WI38 (cell line): ENCODE measurements at regions not wholly inside any gene's neighbourhood (a gene's known extent, or its start where the extent isn't known, plus 50 kb on each side); places are given as distances from the start of the nearest gene placed in this dataset.

Source experiments
- H3K4me3 ChIP-seq: 2 replicates; pipeline ENCODE4 v1.5.1; 2011; ENCODE audit warnings: low read depth, mild to moderate bottlenecking, control low read depth, low read length
- CTCF ChIP-seq: IDR thresholded peaks from 2 replicates; pipeline ENCODE4 v1.5.1; 2012; ENCODE audit warnings: low read depth, mild to moderate bottlenecking, control low read depth, low read length

DNA sequence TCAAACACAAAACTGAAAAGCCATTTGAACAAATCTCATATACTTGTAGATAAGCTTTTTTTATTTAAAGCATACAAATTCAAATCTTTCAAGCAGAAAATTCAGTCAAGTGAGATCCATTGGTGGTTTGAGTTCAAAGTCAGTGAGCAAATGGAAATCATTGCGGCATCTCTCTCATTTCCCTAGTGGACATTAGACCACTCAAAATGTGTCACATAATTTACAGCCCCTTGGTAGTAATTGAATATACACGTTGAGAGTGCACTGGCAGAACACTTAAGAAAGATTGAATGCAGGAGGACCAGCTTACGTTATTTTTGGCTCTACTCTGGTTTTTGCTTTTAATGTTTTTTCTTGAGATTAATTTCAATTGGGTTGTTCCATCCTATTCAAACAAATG, 633.7 kb downstream of the USP25 start:
- TF ChIP-seq CTCF = no peak
- no peak overlapping the region for H3K4me3 ChIP-seq

GRCh38 chr21:16366207-16366606, 636.4 kb downstream of the USP25 start:
- no peak overlapping the region for H3K4me3 ChIP-seq
- TF ChIP-seq CTCF = no peak

DNA sequence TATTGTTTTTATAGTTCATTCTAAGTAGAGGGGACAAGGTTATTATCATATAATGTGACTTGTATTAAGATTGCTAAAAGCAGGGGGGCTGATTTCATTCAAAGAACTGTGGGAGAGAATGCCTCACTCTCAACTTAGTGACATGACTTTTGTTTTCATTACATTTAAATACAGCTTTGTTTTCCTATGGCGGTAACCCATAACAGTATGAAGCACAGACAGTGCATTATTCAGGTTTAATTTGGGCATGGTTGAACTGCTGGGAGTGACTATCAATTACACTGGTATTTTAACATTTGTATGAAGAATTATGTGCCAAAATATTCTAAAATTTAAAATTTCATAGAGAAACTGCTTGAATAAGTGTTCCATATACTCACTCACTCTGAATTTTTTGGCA, 637.3 kb downstream of the USP25 start:
- TF ChIP-seq CTCF = no peak
- no peak overlapping the region for H3K4me3 ChIP-seq

- TF ChIP-seq CTCF = no peak
These were observed 640.4 kb downstream of the USP25 start for GRCh38 chr21:16370186-16370585.

DNA sequence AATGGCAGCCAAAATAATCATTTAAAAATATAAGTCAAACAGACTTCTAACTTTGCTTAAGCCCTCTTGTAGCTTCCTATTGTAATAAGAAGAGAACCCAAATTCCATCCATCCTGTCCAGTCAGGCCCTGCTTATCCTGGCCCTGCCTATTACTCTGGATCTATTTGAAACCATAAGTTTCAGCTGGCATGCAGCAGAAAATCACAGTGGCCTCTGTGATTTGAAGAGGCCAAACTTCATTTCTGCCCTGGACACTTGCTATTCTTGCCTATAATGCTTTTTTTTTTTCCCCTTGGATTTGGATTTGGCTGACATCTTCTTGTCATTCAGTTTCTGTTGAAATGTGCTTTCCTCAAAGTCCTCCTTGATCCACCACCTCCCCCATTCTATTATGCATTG, 642.8 kb downstream of the USP25 start:
- no peak overlapping the region for H3K4me3 ChIP-seq
- no peak for TF ChIP-seq CTCF

More at GRCh38 chr21:16370186-16370585, 640.4 kb downstream of the USP25 start:
- no peak overlapping the region for H3K4me3 ChIP-seq

GRCh38 chr21:16376673-16377072, 646.9 kb downstream of the USP25 start:
- no peak for TF ChIP-seq CTCF

GRCh38 chr21:16377120-16377658, 647.4 kb downstream of the USP25 start:
- no peak for TF ChIP-seq CTCF
- H3K4me3 ChIP-seq = no peak overlapping the region

More at GRCh38 chr21:16376673-16377072, 646.9 kb downstream of the USP25 start:
- no peak overlapping the region for H3K4me3 ChIP-seq
